ENCODE measurements at regions not wholly inside any gene's neighbourhood (a gene's known extent, or its start where the extent isn't known, plus 50 kb on each side); places are given as distances from the start of the nearest gene placed in this dataset.

DNA sequence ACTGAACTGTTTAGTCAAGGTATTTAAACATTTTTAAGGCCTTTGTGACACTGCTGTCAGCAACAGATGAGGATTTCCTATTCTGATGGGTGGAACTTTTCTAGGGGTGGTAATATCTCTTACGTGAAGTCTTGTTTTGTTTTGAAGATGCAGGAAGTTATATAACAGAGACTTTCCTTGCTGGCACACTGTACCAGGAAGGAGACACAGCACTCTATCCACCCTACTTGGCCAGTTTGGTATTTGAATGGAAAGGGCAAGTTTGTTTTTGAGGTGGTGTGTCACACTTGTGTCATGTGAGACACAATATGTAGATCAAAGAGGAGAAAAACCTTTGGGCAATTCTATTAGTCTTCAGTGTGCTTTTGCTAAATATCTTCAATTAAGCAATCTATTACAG, 51.6 kb upstream of the SRP54 start:
- TF ChIP-seq CTCF (IDR thresholded peaks at IDR 0.05; ENCODE audit: low read depth, low read length) (no peak), EZH2phosphoT487 (IDR thresholded peaks at IDR 0.05; ENCODE audit: low read depth) (no peak)

All from OCI-LY3 (cell line).